ENCODE measurements at regions not wholly inside any gene's neighbourhood (a gene's known extent, or its start where the extent isn't known, plus 50 kb on each side); places are given as distances from the start of the nearest gene placed in this dataset.

- DNase-seq (ENCODE audit: low read depth): peak; percentile 94
Observed at GRCh38 chr2:12930391-12930790, 213.7 kb downstream of the TRIB2 start.

GRCh38 chr2:12931186-12931844 lies 214.6 kb downstream of the TRIB2 start:
- peak; percentile 79 for DNase-seq (ENCODE audit: low read depth)

- DNase-seq (ENCODE audit: low read depth): no peak
Observed at GRCh38 chr2:12932192-12932591, 215.5 kb downstream of the TRIB2 start.

GRCh38 chr2:12934146-12934756 lies 217.5 kb downstream of the TRIB2 start:
- no peak for DNase-seq (ENCODE audit: low read depth)

GRCh38 chr2:12935222-12935621 lies 218.5 kb downstream of the TRIB2 start:
- no peak for DNase-seq (ENCODE audit: low read depth)

- DNase-seq (ENCODE audit: low read depth): peak; percentile 36
Observed at GRCh38 chr2:12935796-12936195, 219.1 kb downstream of the TRIB2 start.

- no peak for DNase-seq (ENCODE audit: low read depth)
Observed at GRCh38 chr2:12941203-12941602, 224.5 kb downstream of the TRIB2 start.

- peak; percentile 80 for DNase-seq (ENCODE audit: low read depth)
Observed at GRCh38 chr2:12948231-12948960, 231.7 kb downstream of the TRIB2 start.

GRCh38 chr2:12948961-12949353 lies 232.2 kb downstream of the TRIB2 start:
- no peak for DNase-seq (ENCODE audit: low read depth)

- DNase-seq (ENCODE audit: low read depth): peak; percentile 49
Observed at GRCh38 chr2:12949406-12949805, 232.7 kb downstream of the TRIB2 start.

GRCh38 chr2:12950174-12950573 lies 233.4 kb downstream of the TRIB2 start:
- DNase-seq (ENCODE audit: low read depth): no peak

- peak; percentile 95 for DNase-seq (ENCODE audit: low read depth)
Observed at GRCh38 chr2:12950957-12951656, 234.4 kb downstream of the TRIB2 start.

- DNase-seq (ENCODE audit: low read depth): no peak
Observed at GRCh38 chr2:12951657-12951973, 234.9 kb downstream of the TRIB2 start.

- DNase-seq (ENCODE audit: low read depth): no peak
Observed at GRCh38 chr2:12953596-12953995, 236.9 kb downstream of the TRIB2 start.

GRCh38 chr2:12955864-12956263 lies 239.1 kb downstream of the TRIB2 start:
- no peak for DNase-seq (ENCODE audit: low read depth)

GRCh38 chr2:12957251-12957650 lies 240.5 kb downstream of the TRIB2 start:
- no peak for DNase-seq (ENCODE audit: low read depth)

- no peak for DNase-seq (ENCODE audit: low read depth)
Observed at GRCh38 chr2:12959935-12960334, 243.2 kb downstream of the TRIB2 start.

GRCh38 chr2:12960671-12961070 lies 243.9 kb downstream of the TRIB2 start:
- DNase-seq (ENCODE audit: low read depth): peak; percentile 34

GRCh38 chr2:12964904-12965539 lies 248.3 kb downstream of the TRIB2 start:
- DNase-seq (ENCODE audit: low read depth): no peak

- DNase-seq (ENCODE audit: low read depth): peak; percentile 79
Observed at GRCh38 chr2:12965540-12966269, 249.0 kb downstream of the TRIB2 start.

- DNase-seq (ENCODE audit: low read depth): no peak
Observed at GRCh38 chr2:12967804-12968203, 251.1 kb downstream of the TRIB2 start.

GRCh38 chr2:12968399-12968798 lies 251.7 kb downstream of the TRIB2 start:
- no peak for DNase-seq (ENCODE audit: low read depth)
